ENCODE measurements at regions not wholly inside any gene's neighbourhood (a gene's known extent, or its start where the extent isn't known, plus 50 kb on each side); places are given as distances from the start of the nearest gene placed in this dataset.
A peak's percentile ranks its signal among the peaks of the same experiment; 100 is the strongest.
"Not testable (repeated sequence)": the region's sequence is repeated elsewhere in the genome, so short reads cannot be mapped to it uniquely, and the experiment has no call there.

GRCh38 chr15:77898811-77899730, 178.4 kb downstream of the TBC1D2B start:
- Histone ChIP-seq H3K4me3 (no peak overlapping the region), H3K27ac (no peak overlapping the region)

- no peak overlapping the region for H3K4me3 ChIP-seq
- H3K27ac ChIP-seq, result no peak overlapping the region
Measured at GRCh38 chr15:77897896-77898406, 179.6 kb downstream of the TBC1D2B start.

DNA sequence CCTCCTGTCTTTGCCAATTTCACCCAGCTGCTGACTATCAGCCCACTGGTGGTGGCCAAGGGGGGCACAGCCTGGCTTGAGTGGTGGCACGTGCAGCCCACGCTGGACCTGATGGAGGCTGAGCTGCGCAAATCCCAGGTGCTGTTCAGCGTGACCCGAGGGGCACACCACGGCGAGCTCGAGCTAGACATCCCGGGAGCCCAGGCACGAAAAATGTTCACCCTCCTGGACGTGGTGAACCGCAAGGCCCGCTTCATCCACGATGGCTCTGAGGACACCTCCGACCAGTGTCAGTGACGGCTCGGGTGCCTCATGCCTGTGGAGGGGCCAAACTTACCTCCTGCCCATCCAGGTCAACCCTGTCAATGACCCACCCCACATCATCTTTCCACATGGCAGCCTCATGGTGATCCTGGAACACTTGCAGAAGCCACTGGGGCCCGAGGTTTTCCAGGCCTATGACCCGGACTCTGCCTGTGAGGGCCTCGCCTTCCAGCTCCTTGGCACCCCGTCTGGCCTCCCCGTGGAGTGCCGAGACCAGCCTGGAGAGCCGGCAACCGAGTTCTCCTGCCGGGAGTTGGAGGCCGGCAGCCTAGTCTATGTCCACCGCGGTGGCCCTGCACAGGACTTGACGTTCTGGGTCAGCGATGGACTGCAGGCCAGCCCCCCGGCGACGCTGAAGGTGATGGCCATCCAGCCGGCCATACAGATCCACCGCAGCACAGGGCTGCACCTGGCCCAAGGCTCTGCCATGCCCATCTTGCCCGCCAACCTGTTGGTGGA, 180.2 kb downstream of the TBC1D2B start:
- not testable (repeated sequence) for H3K4me3 ChIP-seq

DNA sequence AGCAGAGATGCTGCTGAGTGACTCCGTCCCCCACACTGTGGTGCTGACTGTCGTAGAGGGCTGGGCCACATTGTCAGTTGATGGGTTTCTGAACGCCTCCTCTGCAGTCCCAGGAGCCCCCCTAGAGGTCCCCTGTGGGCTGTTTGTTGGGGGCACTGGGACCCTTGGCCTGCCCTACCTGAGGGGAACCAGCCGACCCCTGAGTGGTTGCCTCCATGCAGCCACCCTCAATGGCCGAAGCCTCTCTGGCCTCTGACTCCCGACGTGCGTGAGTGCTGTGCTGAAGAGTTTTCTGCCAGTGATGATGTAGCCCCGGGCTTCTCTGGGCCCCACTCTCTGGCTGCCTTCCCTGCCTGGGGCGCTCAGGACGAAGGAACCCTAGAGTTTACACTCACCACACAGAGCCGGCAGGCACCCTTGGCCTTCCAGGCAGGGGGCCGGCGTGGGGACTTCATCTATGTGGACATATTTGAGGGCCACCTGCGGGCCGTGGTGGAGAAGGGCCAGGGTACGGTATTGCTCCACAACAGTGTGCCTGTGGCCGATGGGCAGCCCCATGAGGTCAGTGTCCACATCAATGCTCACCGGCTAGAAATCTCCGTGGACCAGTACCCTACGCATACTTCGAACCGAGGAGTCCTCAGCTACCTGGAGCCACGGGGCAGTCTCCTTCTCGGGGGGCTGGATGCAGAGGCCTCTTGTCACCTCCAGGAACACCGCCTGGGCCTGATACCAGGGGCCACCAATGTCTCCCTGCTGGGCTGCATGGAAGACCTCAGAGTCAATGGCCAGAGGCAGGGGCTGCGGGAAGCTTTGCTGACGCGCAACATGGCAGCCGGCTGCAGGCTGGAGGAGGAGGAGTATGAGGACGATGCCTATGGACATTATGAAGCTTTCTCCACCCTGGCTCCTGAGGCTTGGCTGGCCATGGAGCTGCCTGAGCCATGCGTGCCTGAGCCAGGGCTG, 181.1 kb downstream of the TBC1D2B start:
- not testable (repeated sequence) for H3K4me3 ChIP-seq, H3K27ac ChIP-seq

More for the DNA sequence above, 180.2 kb downstream of the TBC1D2B start:
- not testable (repeated sequence) for H3K27ac ChIP-seq

- H3K4me3 ChIP-seq, result no peak overlapping the region
- H3K27ac ChIP-seq, result no peak overlapping the region
Measured at GRCh38 chr15:77895742-77896141, 181.8 kb downstream of the TBC1D2B start.

DNA sequence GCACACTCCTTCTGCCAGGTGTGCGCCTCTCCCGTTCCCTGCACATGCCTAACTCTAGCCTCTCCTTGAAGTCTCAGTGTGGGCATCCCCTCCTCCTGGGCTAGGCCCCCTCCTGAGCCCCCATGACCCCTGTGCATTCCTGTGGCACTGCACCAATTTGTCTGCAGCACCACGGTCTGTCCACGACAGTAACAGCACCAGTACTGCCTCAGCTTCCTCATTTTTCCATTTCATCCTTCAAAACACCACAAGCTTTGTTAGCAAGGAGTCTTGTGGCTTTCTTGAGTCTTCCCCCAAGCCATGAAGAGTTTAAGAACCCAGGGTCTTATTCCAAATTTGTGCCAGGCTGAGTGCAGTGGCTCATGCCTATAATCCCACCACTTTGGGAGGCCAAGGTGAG, 182.4 kb downstream of the TBC1D2B start:
- not testable (repeated sequence) for H3K4me3 ChIP-seq, H3K27ac ChIP-seq

DNA sequence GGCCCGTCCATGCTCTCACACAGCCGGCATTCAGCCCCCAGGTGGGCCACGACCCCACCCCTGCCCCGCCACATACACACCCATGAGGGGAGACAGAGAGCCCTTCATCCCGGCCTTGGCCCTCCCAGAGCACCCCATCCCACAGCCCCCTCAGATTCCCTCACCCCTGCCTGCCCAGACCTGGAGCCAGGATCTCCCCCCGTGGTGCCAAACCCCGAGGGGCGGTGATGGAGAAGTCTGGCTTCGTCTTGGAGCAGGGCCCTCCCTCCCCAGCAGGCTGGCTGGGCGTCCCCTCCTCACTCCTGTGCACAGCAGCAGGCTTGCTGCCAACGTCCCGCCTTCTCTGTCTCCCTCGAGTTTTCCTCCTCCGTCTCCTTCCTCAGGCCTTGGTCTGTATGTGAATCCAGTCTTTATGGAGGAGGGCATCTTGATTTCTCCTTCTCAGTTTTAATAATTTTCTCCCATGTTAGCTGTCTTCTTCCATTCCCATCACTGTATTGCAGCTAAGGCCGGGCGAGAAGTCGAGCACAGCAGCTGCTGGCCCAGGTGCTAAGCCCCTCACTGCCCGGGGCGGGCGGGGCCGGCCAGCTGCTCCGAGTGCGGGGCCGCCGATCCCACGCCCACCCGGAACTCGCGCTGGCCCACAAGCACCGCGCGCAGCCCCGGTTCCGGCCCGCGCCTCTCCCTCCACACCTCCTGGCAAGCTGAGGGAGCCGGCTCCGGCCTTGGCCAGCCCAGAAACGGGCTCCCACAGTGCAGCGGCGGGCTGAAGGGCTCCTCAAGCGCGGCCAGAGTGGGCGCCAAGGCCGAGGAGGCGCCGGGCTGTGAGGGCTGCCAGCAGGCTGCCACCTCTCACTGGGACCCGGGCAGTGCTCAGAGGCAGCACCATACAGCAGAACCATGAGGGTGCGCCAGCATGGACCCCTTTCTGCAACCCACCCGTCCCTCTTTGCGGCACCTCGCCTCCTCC, 183.6 kb downstream of the TBC1D2B start:
- H3K27ac ChIP-seq, H3K4me3 ChIP-seq: not testable (repeated sequence)

GRCh38 chr15:77893246-77893645, 184.3 kb downstream of the TBC1D2B start:
- not testable (repeated sequence) for H3K4me3 ChIP-seq, H3K27ac ChIP-seq

GRCh38 chr15:77892335-77892734, 185.2 kb downstream of the TBC1D2B start:
- no peak overlapping the region for H3K4me3 ChIP-seq
- no peak overlapping the region for H3K27ac ChIP-seq

DNA sequence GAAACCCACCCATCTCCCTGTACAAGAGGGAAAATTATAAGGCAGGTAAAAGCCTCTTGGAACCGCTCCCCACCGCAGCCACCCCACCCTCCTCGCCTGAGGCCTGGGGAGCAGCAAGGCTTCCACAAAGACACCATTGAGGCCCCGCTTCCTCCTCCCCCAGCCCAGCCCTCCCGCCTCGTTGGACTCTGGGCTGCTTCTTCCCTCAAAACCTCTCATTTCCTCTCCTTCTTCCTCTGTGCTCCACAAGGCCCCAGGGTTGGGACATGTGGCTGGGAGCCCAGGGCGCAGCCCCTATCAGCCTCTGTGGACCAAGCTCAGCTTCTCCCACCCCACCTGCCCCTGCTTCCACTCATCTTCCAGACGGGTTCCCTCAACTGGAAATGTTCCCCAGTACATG, 185.6 kb downstream of the TBC1D2B start:
- H3K27ac ChIP-seq, result not testable (repeated sequence)

GRCh38 chr15:77890911-77891801, 186.4 kb downstream of the TBC1D2B start:
- H3K27ac ChIP-seq, result not testable (repeated sequence)

More for the DNA sequence above, 185.6 kb downstream of the TBC1D2B start:
- H3K4me3 ChIP-seq, result not testable (repeated sequence)

DNA sequence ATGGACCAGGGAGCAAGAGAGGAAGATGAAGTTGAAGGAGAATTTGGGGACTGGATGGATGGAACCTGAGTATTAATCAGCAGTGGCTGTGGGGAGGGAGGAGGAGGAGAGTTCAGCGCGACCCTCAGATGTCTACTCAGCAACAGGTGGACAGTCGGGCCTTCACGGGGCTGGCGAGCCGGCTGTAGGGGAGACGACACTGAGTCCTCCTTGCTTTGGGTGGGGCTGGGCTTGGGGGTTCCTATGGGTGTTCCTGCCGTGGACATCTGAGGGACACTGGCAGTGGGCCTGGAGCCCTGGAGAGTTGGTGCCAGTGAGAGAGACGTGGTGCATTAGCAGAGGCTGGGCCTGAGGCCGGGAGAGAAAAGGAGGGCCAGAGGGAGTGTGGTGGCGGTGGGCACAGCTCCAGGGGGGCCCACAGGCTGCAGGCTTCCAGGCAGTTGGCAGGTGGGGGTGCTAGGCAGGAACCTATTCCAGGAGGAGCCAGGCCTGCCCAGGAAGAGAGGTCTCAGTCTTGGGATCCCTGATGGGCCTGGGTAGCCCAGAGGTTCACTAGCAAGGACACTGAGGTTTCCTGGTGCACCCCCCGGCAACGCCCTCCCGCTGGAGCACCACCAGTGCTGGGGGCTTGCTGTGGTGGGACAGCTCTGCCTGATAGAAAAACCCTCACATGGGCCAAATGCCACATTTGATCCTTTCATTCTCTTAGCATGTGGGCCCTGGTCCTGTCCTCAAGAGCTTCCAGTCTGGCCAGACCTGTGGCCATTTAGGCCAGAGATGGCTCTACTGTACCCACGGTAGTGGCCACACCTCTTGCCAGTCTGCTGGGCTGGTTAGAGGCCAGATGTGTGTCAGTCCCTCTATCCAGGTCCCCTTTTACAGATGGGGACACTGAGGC, 187.4 kb downstream of the TBC1D2B start:
- peak overlapping the region in 1 of 21 experiments; percentile 40 for H3K27ac ChIP-seq
- not testable (repeated sequence) for H3K4me3 ChIP-seq

More at GRCh38 chr15:77890911-77891801, 186.4 kb downstream of the TBC1D2B start:
- H3K4me3 ChIP-seq, result not testable (repeated sequence)

DNA sequence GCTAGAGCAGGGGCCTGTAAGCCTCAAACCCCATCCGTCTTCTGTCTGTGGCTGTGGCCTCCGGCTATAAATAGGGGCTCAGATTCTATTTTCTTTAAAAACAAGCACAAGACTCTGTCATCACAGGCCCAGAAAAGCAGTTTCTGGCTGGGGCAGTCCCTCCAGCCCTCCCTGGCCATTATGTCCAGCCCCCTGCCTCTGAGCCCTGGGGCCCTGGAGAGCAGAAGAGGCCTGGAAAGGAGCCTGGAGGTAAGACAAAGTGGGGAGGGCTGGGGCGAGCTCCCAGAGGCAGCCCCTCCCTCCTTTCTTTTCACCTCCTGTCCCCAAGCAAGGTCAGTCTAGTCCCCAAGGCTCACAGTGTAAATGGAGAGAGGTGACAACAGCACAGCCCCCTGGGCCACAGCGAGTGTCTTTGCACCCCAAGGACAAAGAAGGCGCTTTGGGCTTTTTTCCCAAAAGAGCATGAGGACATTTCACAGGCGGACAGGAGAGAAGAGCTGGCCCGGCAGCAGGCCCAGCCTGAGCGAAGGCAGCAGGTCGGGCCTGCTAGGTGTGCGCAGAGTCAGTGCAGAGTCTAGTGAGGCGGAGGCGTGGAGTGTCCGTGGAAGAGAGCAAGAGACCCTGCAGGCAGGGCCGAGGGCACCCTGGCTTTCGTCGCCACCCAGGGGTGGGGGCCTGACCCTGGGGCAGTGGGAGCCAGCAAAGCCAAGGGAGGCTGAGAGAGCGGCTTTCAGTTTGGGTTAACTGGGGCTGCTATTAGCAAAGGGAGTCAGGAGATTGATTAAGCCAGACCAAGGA, 188.3 kb downstream of the TBC1D2B start:
- Histone ChIP-seq H3K4me3 (no peak overlapping the region), H3K27ac (peak overlapping the region in 2 of 21 experiments; percentile 32 to 40)

DNA sequence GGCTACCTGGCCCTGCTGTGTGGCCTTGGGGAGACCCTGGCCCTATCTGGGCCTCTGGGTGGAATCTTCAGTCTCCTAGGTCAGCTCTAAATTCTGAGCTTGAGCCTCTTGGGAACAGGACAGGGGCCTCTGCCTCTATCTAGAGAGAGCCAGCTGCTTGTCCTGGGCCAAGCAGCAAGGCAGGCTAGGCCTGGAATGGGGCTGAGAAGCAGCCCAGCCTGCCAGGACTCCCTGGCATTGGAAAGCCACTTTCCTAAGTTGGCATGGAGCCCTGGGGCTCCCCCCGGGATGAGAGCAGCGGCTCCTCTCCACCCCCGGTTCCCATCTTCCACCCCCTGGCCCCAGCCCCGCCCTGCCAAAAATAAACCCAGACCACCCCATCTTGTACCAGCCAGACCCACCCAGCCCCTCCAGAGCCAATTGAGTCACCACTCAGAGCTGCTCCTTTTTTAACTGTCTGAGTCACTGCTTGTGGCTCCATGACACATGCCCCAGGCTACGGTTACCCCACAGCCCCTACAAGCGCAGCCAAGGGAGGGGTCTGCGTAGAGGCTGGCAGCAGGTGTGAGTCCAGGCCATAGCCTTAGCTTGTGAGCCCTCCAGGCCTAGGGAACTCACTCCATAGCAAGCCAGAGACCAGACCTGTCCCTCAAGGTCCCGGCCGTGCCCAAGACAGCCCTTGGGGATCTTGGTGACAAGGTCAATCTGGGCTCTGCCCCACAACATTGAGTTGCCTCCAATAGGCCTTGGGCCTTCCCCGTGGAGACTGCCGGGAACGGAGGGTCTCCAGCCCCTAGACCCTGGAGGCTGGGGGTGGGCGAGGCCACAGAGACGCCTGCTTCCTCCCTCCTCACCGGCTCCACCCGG, 189.7 kb downstream of the TBC1D2B start:
- H3K4me3 ChIP-seq, result not testable (repeated sequence)
- H3K27ac ChIP-seq, result peak overlapping the region in 4 of 21 experiments; percentile 21 to 44 (median 30)
